ENCODE measurements at regions not wholly inside any gene's neighbourhood (a gene's known extent, or its start where the extent isn't known, plus 50 kb on each side); places are given as distances from the start of the nearest gene placed in this dataset.

DNA sequence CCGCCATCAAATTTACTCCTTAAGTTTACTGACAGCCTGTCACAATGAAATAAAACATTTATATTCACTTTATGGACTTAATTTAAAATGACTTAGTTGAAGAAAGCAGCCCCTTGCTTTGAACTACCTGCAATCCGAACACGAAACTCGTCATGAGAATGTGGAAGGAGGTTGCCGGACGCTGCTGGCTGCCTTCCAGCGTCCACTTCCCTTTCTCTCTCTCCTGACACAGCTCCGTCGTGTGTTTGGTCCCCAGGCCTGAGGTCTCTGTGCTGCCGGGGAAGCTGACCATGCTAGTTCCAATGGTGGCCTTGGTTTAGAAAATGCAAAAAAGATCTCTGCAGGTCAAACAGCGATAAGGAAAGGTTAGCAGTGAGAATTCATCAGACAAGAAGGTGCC is 519.7 kb downstream of the CDH26 start:
- H3K4me1 ChIP-seq (replicated peaks), result no peaks in the 10 kb centered on the region
- H3K36me3 ChIP-seq, result no peaks in the 10 kb centered on the region
- H3K9me3 ChIP-seq (replicated peaks), result peaks cover 3% of the 10 kb centered on the region
- H3K27me3 ChIP-seq (replicated peaks), result no peaks in the 10 kb centered on the region; the same call in 1 of the 2 replicates
- DNase-seq (ENCODE audit: low read depth in 1 of 2, low spot score in 2 of 2), result no peak
- H3K27ac ChIP-seq, result no peak overlapping the region
- no peak overlapping the region for H3K4me3 ChIP-seq

DNA sequence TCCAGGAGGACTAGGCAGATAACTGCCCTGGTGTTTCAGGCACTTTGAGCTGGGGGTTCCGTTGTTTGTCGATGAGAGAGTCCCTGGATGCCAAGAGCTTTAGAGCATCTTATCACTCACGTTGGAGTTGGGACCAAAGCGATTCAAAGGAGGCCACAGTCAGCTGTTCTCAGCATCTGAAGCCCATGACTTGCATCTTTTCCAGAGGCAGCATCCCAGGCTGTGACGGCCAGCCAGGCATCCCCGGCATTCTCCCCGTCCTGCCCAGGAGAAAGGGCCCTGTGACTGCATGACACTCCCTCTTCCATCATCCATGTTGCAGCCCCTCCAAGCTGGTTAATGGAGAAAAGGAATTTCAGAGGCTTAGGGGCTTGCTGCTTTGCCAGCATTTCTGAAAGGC is 520.3 kb downstream of the CDH26 start:
- no peak overlapping the region for H3K27ac ChIP-seq
- no peak overlapping the region for H3K4me3 ChIP-seq
- no peaks in the 10 kb centered on the region; the same call in 1 of the 2 replicates for H3K27me3 ChIP-seq (replicated peaks)
- no peaks in the 10 kb centered on the region for H3K36me3 ChIP-seq
- no peaks in the 10 kb centered on the region for H3K4me1 ChIP-seq (replicated peaks)
- peaks cover 3% of the 10 kb centered on the region for H3K9me3 ChIP-seq (replicated peaks)
- no peak for DNase-seq (ENCODE audit: low read depth in 1 of 2, low spot score in 2 of 2)

DNA sequence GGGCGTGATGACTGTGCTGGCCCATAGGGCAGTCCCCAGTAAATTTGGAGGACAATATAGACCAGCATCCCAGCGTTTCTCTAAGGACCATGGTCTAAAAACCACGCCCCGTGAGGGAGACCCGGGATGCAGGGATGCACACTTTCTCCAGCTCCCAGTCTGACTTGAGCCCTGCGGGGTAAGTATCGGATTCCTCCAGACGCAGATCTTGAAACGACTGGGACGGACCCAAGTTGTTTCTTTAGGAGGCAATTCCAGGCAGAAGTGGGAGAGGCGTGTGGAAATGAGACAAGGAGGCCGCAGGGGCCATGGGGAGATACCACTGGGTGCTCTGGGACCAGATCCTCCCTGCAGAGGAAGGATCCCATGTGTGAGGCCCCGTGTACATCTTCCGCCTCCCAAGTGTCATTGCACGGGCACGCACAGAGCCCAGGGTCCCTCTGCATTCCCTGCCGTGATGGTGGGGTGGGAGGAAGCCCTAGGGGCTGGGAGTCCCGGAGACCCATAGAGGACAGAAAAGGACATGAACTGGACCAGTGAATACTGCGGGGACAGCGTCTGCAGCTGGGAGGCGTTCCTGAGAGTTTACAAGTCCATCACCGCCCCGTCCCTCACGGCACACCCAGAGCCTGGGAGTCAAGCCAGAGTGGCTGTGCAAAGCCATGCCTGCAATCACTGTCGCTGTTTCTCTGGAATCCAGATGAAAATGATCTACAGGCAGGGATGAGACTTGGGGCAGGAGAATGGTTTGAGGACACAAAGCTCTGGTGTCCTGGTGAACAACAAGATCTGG is 522.9 kb downstream of the CDH26 start:
- no peaks in the 10 kb centered on the region; the same call in 1 of the 2 replicates for H3K27me3 ChIP-seq (replicated peaks)
- no peak overlapping the region for H3K27ac ChIP-seq

DNA sequence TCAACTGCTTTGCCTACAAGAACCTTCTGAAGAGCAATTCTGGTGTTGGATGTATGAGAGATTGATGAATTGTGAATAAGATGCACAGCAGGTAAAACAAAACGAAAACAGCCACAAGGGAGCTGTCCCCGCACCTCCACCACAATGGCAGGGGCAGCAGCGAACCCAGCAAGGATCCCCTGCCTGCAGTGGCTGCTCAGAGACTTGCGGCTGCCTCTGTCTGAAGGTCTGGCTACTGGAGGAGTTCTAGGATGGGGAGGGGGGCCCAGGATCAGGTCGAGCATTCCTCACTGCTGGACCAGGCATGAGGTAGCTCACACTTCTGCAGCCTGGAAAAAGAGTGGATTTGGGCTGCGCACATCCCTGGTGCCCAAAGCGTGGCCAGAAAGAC is 523.5 kb downstream of the CDH26 start:
- no peak overlapping the region for H3K27ac ChIP-seq
- no peaks in the 10 kb centered on the region for H3K36me3 ChIP-seq
- DNase-seq (ENCODE audit: low read depth in 1 of 2, low spot score in 2 of 2), result no peak
- no peaks in the 10 kb centered on the region; the same call in 1 of the 2 replicates for H3K27me3 ChIP-seq (replicated peaks)
- H3K9me3 ChIP-seq (replicated peaks), result peaks cover 3% of the 10 kb centered on the region; the same call in 1 of the 2 replicates
- no peak overlapping the region for H3K4me3 ChIP-seq
- H3K4me1 ChIP-seq (replicated peaks), result no peaks in the 10 kb centered on the region

More for the DNA sequence above, 522.9 kb downstream of the CDH26 start:
- H3K4me3 ChIP-seq, result no peak overlapping the region
- H3K4me1 ChIP-seq (replicated peaks), result no peaks in the 10 kb centered on the region
- peaks cover 3% of the 10 kb centered on the region; the same call in 1 of the 2 replicates for H3K9me3 ChIP-seq (replicated peaks)
- no peak for DNase-seq (ENCODE audit: low read depth in 1 of 2, low spot score in 2 of 2)
- H3K36me3 ChIP-seq, result no peaks in the 10 kb centered on the region

DNA sequence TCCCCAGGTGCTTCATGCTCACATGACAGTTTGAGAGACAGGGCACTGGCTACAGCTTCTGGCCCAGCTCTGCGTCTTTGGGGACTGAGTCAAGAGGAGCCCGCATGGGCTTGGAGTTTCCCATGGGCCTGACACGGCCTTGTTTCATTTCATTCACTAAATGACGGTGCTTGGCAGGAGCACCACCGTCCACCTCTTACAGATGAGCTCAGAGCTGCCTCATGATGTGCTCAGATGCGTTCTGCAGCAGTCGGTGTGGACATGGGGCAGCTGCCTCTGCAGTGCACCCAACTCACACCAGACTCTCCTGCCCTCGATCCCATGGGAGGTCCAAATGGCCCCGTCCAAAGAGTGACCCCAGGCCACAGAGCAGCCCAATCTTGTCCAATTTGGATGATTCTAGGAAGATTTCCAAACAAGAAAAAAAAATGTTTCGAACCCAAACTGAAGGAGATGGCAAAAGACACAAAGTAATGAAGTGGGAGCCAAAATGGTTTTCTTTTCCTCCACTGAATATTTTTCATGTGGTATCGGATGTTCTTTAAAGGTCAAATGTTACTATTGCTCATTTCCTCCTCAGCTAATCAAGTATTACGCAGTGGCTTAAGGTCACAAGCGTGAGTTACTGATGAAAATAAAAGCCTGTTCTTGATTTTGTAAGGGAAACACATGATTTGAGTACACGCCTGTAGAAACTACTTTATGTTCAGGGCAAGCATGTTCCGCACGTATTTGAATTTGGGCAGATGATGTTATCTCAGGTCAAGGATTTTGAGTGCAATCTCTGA is 524.2 kb downstream of the CDH26 start:
- peaks cover 3% of the 10 kb centered on the region; the same call in 1 of the 2 replicates for H3K9me3 ChIP-seq (replicated peaks)
- H3K27ac ChIP-seq, result no peak overlapping the region
- no peaks in the 10 kb centered on the region for H3K36me3 ChIP-seq
- H3K27me3 ChIP-seq (replicated peaks), result no peaks in the 10 kb centered on the region; the same call in 1 of the 2 replicates
- no peak for DNase-seq (ENCODE audit: low read depth in 1 of 2, low spot score in 2 of 2)
- no peak overlapping the region for H3K4me3 ChIP-seq
- H3K4me1 ChIP-seq (replicated peaks), result no peaks in the 10 kb centered on the region

DNA sequence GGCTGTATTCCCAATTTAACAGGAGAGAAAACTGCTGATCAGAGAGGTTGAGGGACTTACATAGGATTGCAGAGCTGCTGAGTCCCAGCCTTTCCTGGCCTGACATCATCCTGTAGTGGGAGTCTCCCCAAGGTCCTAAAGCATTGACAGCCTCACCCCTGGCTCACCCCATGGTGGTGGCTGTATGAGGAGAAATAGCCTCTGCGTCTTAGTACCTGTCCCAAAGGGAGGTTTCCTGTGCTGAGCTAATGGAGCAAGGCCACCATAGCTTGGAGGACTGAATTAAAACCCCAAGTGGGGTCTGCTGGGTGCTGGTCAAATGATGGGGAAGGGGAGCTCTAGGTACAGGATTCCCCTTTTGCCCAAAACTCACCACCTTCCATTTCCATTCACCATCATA is 525.1 kb downstream of the CDH26 start:
- Histone ChIP-seq H3K27ac (no peak overlapping the region), H3K4me3 (no peak overlapping the region), H3K9me3 (replicated peaks) (peaks cover 3% of the 10 kb centered on the region; the same call in 1 of the 2 replicates), H3K36me3 (no peaks in the 10 kb centered on the region), H3K27me3 (replicated peaks) (no peaks in the 10 kb centered on the region; the same call in 1 of the 2 replicates), H3K4me1 (replicated peaks) (no peaks in the 10 kb centered on the region)
- DNase-seq (ENCODE audit: low read depth in 1 of 2, low spot score in 2 of 2), result no peak

DNA sequence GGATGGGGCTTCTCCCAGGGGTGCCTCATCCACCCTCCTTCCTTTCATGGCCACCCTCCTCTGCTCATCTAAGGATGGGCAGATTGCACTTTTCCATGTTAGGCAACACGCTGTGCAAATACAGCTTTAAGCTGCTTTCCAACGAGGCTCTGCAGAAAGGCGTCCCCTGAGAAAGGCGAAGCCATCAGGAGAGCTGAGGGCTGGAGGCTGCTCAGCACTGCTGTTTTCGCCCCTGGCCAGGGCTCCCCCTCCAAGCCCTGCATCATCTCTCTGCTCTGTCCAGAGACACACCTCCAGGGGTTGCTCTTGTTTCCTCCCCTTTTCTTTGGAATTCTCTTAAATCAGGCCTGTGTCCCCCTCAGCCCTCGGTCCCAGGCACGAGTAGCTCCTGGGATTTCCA is 526.1 kb downstream of the CDH26 start:
- Histone ChIP-seq H3K36me3 (no peaks in the 10 kb centered on the region), H3K27me3 (replicated peaks) (no peaks in the 10 kb centered on the region; the same call in 1 of the 2 replicates), H3K27ac (no peak overlapping the region), H3K9me3 (replicated peaks) (no peaks in the 10 kb centered on the region; the same call in 1 of the 2 replicates), H3K4me1 (replicated peaks) (no peaks in the 10 kb centered on the region), H3K4me3 (no peak overlapping the region)
- DNase-seq (ENCODE audit: low read depth in 1 of 2, low spot score in 2 of 2), result no peak

DNA sequence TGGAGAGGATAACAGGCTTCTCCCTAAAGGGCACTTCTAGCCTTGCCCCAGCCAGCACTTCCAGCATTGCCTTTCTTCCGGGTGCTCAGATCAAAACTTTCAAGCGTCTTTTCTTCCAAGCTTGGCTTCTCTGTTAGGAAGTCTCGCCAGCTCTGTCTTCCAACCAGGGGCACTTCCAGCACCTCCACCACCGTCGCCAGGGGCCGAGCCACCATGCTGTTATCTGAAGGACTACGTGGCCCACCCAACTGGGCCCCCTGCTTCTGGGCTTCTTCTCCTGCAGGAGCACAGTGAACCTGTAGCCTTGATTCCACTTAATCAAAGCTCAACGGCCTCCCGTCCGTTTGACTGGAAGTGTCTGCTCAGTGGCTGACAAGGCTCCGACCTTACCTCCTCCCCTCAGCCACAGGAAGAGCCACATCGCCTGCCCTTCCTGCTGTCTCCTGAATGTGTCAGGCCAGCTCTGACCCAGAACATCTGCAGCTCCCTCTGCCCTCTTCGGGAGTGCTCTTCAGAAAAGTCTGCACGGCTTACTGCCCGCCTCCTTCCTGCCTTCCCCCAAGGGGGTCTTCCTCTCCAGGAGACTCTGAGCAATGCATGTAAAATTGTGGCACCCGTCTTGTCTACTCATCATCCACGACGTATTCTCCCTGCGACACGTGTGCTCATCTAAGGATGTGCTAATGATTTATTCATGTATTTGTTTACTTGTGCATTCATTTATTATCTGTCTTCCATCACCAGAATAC is 527.0 kb downstream of the CDH26 start:
- Histone ChIP-seq H3K36me3 (no peaks in the 10 kb centered on the region), H3K9me3 (replicated peaks) (no peaks in the 10 kb centered on the region; the same call in 1 of the 2 replicates), H3K4me3 (no peak overlapping the region), H3K27ac (no peak overlapping the region), H3K27me3 (replicated peaks) (no peaks in the 10 kb centered on the region; the same call in 1 of the 2 replicates), H3K4me1 (replicated peaks) (no peaks in the 10 kb centered on the region)
- DNase-seq (ENCODE audit: low read depth in 1 of 2, low spot score in 2 of 2), result no peak

DNA sequence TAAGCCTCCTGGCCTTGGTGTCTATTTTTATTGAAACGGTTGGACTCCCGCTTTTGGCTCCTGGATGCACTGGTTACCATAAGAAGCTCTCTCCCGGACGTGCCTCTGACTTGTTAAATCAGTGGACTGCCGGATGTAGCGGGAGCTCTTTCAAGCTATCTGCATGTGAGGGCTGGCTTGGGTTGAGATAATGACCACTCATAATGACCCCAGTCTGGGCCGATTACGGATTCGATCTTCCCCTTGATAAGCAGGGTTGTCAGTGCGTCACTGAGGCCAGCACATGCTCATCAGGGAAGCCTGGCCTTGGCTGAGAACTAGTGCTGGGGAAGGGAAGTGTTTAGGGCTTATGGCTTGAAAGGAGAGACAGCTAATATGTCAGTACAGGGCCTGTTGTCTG is 528.1 kb downstream of the CDH26 start:
- Histone ChIP-seq H3K9me3 (replicated peaks) (no peaks in the 10 kb centered on the region; the same call in 1 of the 2 replicates), H3K4me1 (replicated peaks) (no peaks in the 10 kb centered on the region), H3K36me3 (no peaks in the 10 kb centered on the region), H3K27me3 (replicated peaks) (no peaks in the 10 kb centered on the region), H3K27ac (no peak overlapping the region), H3K4me3 (no peak overlapping the region)
- no peak for DNase-seq (ENCODE audit: low read depth in 1 of 2, low spot score in 2 of 2)

DNA sequence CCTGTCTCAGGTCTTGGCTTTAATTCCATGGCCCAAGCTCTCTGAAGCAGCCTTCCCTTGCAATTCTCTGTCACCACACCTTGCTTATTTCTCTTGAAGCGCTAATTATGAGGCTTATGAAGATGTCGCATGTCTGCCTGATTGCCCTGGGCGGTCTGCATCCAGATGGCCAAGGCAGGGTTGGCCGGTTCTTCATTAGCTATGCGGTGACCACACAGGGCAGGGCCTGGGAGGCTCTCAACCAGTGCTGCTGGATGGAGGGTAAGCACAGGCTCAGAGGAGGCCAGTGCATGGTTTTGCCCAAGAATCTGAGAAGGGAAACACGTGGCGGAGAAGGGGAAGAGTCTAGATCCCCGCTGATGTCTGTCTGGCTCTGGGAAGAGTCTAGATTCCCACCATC is 528.7 kb downstream of the CDH26 start:
- H3K27me3 ChIP-seq (replicated peaks), result no peaks in the 10 kb centered on the region
- H3K4me3 ChIP-seq, result no peak overlapping the region
- no peak overlapping the region for H3K27ac ChIP-seq
- no peaks in the 10 kb centered on the region for H3K36me3 ChIP-seq
- H3K9me3 ChIP-seq (replicated peaks), result no peaks in the 10 kb centered on the region
- H3K4me1 ChIP-seq (replicated peaks), result no peaks in the 10 kb centered on the region
- no peak for DNase-seq (ENCODE audit: low read depth in 1 of 2, low spot score in 2 of 2)

DNA sequence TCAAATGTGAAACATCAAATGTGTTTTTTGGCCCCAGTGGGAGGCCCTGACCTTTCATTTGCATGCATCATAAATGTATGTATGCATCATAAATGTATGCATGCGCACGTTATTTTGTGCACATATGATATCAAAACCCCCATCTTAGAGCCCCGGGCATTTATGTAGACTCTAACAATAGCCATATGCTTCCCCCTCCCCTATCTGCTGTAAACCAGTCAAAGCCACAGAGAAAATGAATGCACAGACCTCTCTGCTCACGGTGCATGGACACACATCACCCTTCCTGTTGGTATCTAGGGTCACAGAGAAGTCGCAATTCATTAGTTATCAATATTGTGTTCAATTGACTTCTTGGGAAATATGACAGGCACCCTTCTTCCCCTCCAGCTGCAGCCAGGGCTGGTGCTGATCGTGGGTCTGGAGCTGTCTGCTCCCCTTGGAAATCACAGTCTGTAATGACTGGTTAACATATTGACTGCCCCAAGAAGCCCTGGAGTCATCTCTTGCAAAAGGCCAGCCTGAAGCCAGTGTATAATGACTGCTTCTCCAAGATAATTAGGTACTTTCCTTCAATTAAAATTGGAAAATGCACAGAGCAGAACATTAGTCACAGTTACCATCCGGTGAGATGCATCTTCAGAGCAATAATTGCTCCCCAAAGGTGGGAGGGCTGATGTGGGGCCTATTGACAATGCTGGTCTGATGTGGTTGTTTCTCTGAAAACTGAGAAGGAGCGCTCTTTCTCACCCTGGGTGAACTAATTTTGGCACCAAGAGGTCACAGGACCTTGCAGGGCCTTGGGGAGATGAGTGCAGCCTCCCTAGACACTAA is 532.2 kb downstream of the CDH26 start:
- no peaks in the 10 kb centered on the region for H3K4me1 ChIP-seq (replicated peaks)
- no peak overlapping the region for H3K4me3 ChIP-seq
- H3K27ac ChIP-seq, result no peak overlapping the region
- H3K27me3 ChIP-seq (replicated peaks), result no peaks in the 10 kb centered on the region; the same call in 1 of the 2 replicates
- H3K9me3 ChIP-seq (replicated peaks), result no peaks in the 10 kb centered on the region
- H3K36me3 ChIP-seq, result no peaks in the 10 kb centered on the region
- DNase-seq (ENCODE audit: low read depth in 1 of 2, low spot score in 2 of 2), result no peak

DNA sequence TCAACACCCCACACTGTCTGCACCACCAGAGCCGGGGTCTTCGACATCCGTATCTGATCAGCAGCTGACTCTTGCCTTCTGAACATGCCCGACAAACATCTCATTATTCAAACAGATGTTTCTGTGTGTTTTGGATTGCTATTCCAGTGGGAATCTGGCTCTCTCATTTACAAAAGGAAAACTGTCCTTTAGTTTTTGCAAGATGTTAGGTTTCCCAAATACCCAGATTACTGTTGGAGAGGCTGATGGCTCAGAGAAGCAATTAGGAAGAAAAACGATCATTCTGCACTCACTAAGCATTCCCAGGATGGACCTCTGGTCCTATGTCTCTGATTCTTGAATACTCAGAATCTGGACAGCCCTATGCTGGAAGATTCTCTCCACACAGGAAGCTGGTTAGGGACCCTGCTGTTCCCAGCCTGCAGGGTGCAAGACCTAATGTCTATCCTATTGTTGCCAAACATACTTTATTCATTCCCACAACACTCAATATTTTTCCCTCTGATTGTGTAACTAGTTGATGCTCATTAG is 532.9 kb downstream of the CDH26 start:
- no peak for DNase-seq (ENCODE audit: low read depth in 1 of 2, low spot score in 2 of 2)
- H3K4me1 ChIP-seq (replicated peaks), result no peaks in the 10 kb centered on the region
- H3K36me3 ChIP-seq, result no peaks in the 10 kb centered on the region
- no peaks in the 10 kb centered on the region for H3K9me3 ChIP-seq (replicated peaks)
- H3K4me3 ChIP-seq, result no peak overlapping the region
- H3K27me3 ChIP-seq (replicated peaks), result no peaks in the 10 kb centered on the region; the same call in 1 of the 2 replicates
- no peak overlapping the region for H3K27ac ChIP-seq

DNA sequence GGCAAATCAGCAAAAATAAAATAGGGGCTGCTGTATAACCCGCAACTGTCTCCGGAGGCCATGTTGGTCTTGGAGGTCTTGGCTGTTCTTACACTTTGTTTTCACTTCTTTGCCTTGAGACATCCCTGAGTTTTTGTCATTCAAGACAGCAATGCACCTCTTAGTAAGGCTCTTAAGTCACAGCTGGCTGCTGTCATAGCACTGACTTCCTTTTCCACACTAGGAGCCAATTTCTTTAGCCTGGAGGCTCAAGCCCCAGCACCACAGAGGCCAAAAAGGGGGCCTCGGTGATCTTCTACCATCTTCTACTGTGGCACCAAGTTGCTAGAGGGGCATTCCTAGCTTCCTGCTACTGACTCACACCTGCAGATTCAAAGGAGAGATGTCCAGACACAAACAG is 536.3 kb downstream of the CDH26 start:
- Histone ChIP-seq H3K27me3 (replicated peaks) (no peaks in the 10 kb centered on the region; the same call in 1 of the 2 replicates), H3K4me3 (no peak overlapping the region), H3K4me1 (replicated peaks) (no peaks in the 10 kb centered on the region), H3K27ac (no peak overlapping the region), H3K36me3 (no peaks in the 10 kb centered on the region), H3K9me3 (replicated peaks) (no peaks in the 10 kb centered on the region)
- DNase-seq (ENCODE audit: low read depth in 1 of 2, low spot score in 2 of 2), result no peak
